ENCODE measurements at regions not wholly inside any gene's neighbourhood (a gene's known extent, or its start where the extent isn't known, plus 50 kb on each side); places are given as distances from the start of the nearest gene placed in this dataset.

DNA sequence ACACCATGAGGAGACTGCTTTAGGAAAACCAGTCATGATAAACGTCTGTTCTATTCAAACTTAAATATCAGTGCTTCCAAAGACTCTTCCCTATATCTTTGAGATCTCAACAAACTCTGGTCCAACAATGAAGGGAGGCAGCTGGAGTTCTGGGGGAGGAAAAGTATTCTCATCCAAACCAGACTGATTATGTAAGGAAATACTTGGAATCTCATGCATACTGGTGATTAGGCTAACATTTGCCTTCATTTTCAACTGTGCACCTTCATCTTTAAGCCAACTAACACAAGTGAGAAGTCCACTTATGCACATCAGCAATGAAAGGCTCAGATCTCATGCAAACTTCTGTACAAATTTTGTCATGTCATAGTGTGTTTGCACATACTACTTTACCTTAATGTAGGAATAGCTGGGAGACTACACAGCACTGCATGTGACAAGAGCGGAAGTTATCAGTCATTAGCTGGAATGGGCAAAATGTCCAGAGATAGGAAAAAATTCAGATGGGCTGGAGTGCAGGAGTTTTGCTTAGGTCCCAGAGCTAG, 67.5 kb upstream of the STK17B start:
- intact Hi-C loops (cut with DNase I; ENCODE audit: low total_unique reads) (no loop called here), in situ Hi-C loops (cut with MboI; ENCODE audit: low sequenced_read_pairs in 4 of 4) (no loop called here)
- Histone ChIP-seq H3K4me1 (peaks cover 0 to 7% of the 10 kb centered on the region in 2 donors), H3K27ac (no peak overlapping the region), H3K27me3 (no peaks in the 10 kb centered on the region), H3K4me3 (no peak overlapping the region), H3K36me3 (no peaks in the 10 kb centered on the region), H3K9me3 (no peaks in the 10 kb centered on the region)
- no peak for TF ChIP-seq POLR2A (IDR thresholded peaks at IDR 0.05)
- TF ChIP-seq, protein P1, sequence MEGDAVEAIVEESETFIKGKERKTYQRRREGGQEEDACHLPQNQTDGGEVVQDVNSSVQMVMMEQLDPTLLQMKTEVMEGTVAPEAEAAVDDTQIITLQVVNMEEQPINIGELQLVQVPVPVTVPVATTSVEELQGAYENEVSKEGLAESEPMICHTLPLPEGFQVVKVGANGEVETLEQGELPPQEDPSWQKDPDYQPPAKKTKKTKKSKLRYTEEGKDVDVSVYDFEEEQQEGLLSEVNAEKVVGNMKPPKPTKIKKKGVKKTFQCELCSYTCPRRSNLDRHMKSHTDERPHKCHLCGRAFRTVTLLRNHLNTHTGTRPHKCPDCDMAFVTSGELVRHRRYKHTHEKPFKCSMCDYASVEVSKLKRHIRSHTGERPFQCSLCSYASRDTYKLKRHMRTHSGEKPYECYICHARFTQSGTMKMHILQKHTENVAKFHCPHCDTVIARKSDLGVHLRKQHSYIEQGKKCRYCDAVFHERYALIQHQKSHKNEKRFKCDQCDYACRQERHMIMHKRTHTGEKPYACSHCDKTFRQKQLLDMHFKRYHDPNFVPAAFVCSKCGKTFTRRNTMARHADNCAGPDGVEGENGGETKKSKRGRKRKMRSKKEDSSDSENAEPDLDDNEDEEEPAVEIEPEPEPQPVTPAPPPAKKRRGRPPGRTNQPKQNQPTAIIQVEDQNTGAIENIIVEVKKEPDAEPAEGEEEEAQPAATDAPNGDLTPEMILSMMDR (IDR thresholded peaks at IDR 0.05 in 4 of 5, conservative IDR thresholded peaks at IDR 0.05 in 1 of 5), result no peak
- no peak for ATAC-seq
- DNase-seq, result no peak

DNA sequence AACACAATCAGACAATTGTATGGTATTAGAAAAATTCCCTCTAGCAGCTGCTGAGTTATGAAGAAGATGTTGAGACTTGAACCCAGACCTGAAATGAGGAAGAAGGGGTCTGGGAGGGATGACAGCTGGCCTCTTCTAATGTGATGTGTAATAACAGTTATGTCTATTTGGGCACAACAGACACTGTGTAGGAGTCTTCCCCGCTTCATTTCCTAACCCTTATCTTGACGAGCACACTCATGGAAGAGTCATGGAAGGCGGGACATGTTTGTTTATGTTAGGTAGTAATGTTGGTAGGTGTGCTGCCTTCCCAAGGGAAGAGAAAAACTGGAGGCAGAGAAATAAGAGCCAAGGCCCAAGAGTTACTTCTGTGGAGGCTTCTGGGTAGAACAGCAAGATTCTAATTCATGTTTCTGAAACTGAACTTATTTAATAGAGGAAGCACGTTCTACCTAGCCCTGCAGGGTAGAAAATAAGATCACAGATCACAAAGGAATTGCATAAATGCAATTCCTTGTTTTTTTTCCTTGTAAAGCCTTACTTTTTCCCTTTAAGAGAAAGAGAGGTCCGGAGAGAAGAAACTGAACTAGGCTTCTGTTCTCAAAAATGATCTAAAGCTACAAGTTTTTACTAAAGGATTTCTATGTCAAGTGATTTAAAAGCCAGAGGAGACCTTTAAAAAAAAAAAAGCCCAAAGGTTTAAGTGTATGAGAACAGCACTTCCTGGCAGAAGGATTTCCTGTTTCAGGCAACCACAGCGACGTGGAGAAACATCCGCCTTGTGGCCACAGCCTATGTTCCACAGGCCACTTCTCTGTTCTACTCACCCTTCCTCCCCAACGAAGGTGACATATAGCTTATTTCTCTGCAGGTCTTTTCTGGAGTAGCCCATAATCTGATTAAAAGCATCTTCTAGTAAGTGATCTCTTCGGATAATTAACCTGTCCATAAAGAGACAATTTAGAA, 68.5 kb upstream of the STK17B start:
- Histone ChIP-seq H3K4me1 (peaks cover 0 to 3% of the 10 kb centered on the region in 2 donors), H3K27me3 (no peaks in the 10 kb centered on the region), H3K36me3 (no peaks in the 10 kb centered on the region), H3K27ac (peak overlapping the region in 3 of 4 donors; percentile 18 to 44 (median 38)), H3K9me3 (no peaks in the 10 kb centered on the region), H3K4me3 (no peak overlapping the region)
- in situ Hi-C loops (cut with MboI; ENCODE audit: low sequenced_read_pairs in 4 of 4) (no loop called here), intact Hi-C loops (cut with DNase I; ENCODE audit: low total_unique reads) (no loop called here)
- DNase-seq (peak; percentile 18 to 42), ATAC-seq (peak; percentile 23 to 70)
- TF ChIP-seq POLR2A (IDR thresholded peaks at IDR 0.05), result no peak
- TF ChIP-seq, protein P1 (IDR thresholded peaks at IDR 0.05 in 4 of 5, conservative IDR thresholded peaks at IDR 0.05 in 1 of 5), result no peak

DNA sequence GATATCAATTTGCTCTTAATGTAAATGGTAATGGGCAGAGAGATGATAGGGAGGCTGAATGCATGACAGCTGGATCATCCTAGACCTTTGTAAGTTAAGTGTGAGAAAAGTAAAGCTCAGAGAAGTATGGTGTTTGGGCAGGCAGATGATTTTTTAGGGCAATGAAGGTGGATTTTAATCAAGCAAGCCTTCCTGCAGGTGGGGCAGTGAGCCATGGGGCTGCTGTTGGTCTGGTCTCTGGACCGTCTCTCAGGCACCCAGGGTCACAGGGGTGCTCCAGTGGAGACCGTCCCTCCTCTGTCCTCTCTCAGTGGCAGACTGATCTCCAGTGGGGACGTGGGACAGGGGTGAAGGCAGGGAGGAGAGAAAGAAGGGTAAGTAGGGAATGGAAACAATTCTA, 69.8 kb upstream of the STK17B start:
- no peak overlapping the region for H3K27ac ChIP-seq
- no peaks in the 10 kb centered on the region for H3K27me3 ChIP-seq
- H3K4me1 ChIP-seq, result peaks cover 0 to 3% of the 10 kb centered on the region in 2 donors
- H3K9me3 ChIP-seq, result no peaks in the 10 kb centered on the region
- intact Hi-C loops (cut with DNase I; ENCODE audit: low total_unique reads) (no loop called here), in situ Hi-C loops (cut with MboI; ENCODE audit: low sequenced_read_pairs in 4 of 4) (no loop called here)
- ATAC-seq, result no peak
- DNase-seq, result no peak
- no peaks in the 10 kb centered on the region for H3K36me3 ChIP-seq
- TF ChIP-seq POLR2A (IDR thresholded peaks at IDR 0.05), result no peak
- TF ChIP-seq, protein P1 (IDR thresholded peaks at IDR 0.05 in 4 of 5, conservative IDR thresholded peaks at IDR 0.05 in 1 of 5), result no peak
- H3K4me3 ChIP-seq, result no peak overlapping the region

DNA sequence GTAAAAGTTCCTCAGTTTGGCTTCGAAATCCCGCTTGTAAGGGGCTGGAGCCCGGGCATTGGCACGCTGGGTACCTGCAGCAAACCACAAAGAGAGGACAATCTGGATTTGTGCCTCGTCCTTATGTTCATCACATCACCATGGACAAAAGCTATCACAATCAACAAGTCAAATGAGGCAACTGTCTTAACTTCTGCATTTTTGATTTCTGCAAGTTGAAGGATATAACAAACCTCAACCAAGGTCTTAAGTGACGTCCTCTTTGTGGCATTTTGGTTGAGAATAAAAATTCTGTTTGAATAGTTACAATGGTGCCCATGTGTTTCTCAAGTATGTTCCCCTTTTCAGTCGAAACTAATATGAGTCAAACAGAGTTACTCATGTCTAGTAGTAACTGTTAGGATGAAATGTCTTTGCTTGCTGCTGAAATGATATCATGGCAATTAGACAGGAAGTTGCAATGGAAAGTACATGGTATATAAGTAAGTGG, 70.8 kb upstream of the STK17B start:
- intact Hi-C loops (cut with DNase I; ENCODE audit: low total_unique reads) (no loop called here), in situ Hi-C loops (cut with MboI; ENCODE audit: low sequenced_read_pairs in 4 of 4) (no loop called here)
- Histone ChIP-seq H3K4me3 (no peak overlapping the region), H3K9me3 (no peaks in the 10 kb centered on the region), H3K27me3 (no peaks in the 10 kb centered on the region), H3K4me1 (peaks cover 1 to 3% of the 10 kb centered on the region in 2 donors), H3K27ac (no peak overlapping the region), H3K36me3 (no peaks in the 10 kb centered on the region)
- DNase-seq (no peak), ATAC-seq (peak in 1 of 2 donors; percentile 47)
- TF ChIP-seq, protein P1 (IDR thresholded peaks at IDR 0.05 in 4 of 5, conservative IDR thresholded peaks at IDR 0.05 in 1 of 5), result no peak
- no peak for TF ChIP-seq POLR2A (IDR thresholded peaks at IDR 0.05)

Data from gastrocnemius medialis (tissue), 4 donors.